Erythroblast (primary cell): ENCODE measurements at regions not wholly inside any gene's neighbourhood (a gene's known extent, or its start where the extent isn't known, plus 50 kb on each side); places are given as distances from the start of the nearest gene placed in this dataset.

ENCODE experiments used
- GATA1 ChIP-seq: IDR thresholded peaks from 2 replicates; pipeline ENCODE4 v1.6.1; 2011; ENCODE audit warnings: low read depth, mild to moderate bottlenecking, control low read depth, low read length, moderate library complexity
- POLR2A ChIP-seq: IDR thresholded peaks from 2 replicates; pipeline ENCODE4 v1.6.1; 2011; ENCODE audit warnings: mild to moderate bottlenecking, low read length

DNA sequence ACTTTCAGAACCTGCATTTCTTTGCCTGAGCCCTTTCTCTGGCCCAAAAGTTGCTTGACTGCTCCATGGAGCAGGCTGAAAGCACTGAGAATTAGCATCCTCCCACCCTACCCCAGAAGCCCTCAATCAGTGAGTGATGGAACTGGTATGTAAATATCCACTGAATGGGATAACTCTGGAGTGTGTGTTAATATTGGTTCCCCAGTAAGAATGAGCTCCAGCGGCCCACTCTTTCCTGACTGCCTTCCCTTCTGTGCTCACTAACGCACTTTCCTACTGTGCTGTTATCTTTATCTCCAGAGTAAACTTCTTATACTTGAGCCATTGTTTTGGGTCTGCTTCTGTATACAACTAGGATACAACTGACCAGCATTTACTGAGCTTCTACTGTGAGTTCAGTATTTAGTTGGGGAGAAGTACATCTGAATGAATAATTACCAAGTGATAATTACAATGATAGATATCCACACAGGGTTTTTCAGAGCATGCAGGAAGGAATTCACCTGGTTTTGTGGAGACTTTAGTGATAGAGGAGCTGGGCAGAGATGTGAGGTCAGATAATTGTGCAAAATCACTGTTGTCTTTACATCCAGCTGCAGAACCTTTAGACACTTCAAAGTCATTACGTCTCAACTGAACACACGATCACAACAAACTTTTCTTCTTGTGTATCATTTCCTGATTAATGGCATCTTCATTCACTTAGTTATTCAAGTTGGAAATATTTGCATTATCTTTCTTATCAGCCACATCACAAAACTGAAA lies 149.2 kb upstream of the BTG1 start:
- TF ChIP-seq POLR2A, result no peak
- TF ChIP-seq GATA1, result no peak
